ENCODE measurements at regions not wholly inside any gene's neighbourhood (a gene's known extent, or its start where the extent isn't known, plus 50 kb on each side); places are given as distances from the start of the nearest gene placed in this dataset.

GRCh38 chr9:109969573-109970237, 189.7 kb downstream of the PALM2AKAP2 start:
- Histone ChIP-seq H3K9ac (ENCODE audit: low read length) (peak overlapping the region; percentile 54; the same call in 1 of the 2 replicates), H3K27ac (ENCODE audit: low read depth, low read length, poor library complexity, severe bottlenecking) (peak overlapping the region; percentile 96), H3K36me3 (ENCODE audit: insufficient read depth, low read length) (no peaks in the 10 kb centered on the region), H3K79me2 (ENCODE audit: insufficient read depth, low read length) (no peaks in the 10 kb centered on the region), H3K4me1 (ENCODE audit: insufficient read depth, low read length, severe bottlenecking) (peaks cover 97% of the 10 kb centered on the region), H4K20me1 (ENCODE audit: insufficient read depth, low read length) (no peaks in the 10 kb centered on the region), H3K4me2 (ENCODE audit: low read length) (peak overlapping the region; percentile 74; the same call in 1 of the 2 replicates), H3K9me3 (ENCODE audit: low read length) (no peaks in the 10 kb centered on the region), H3K27me3 (ENCODE audit: insufficient read depth, low read length) (no peaks in the 10 kb centered on the region), H3F3A (ENCODE audit: insufficient read depth, low read length) (peaks cover 8% of the 10 kb centered on the region; the same call in 1 of the 2 replicates), H3K4me3 (ENCODE audit: low read depth, low read length, poor library complexity, severe bottlenecking) (no peak overlapping the region), H2AFZ (ENCODE audit: low read length) (no peak overlapping the region), H3K9me2 (ENCODE audit: low read depth, low read length) (no peaks in the 10 kb centered on the region)
- no peak for TF ChIP-seq CTCF (IDR thresholded peaks at IDR 0.05; ENCODE audit: low read length)
- TF ChIP-seq EZH2 (IDR thresholded peaks at IDR 0.05; ENCODE audit: borderline replicate concordance, low read length), result no peak

- Histone ChIP-seq H3K4me1 (ENCODE audit: insufficient read depth, low read length, severe bottlenecking) (peaks cover 90% of the 10 kb centered on the region), H3K27ac (ENCODE audit: low read depth, low read length, poor library complexity, severe bottlenecking) (peak overlapping the region; percentile 96), H2AFZ (ENCODE audit: low read length) (no peak overlapping the region), H4K20me1 (ENCODE audit: insufficient read depth, low read length) (no peaks in the 10 kb centered on the region), H3K9me2 (ENCODE audit: low read depth, low read length) (no peaks in the 10 kb centered on the region), H3K27me3 (ENCODE audit: insufficient read depth, low read length) (no peaks in the 10 kb centered on the region), H3K36me3 (ENCODE audit: insufficient read depth, low read length) (no peaks in the 10 kb centered on the region), H3K79me2 (ENCODE audit: insufficient read depth, low read length) (no peaks in the 10 kb centered on the region), H3K4me3 (ENCODE audit: low read depth, low read length, poor library complexity, severe bottlenecking) (no peak overlapping the region), H3K4me2 (ENCODE audit: low read length) (no peak overlapping the region), H3K9ac (ENCODE audit: low read length) (no peak overlapping the region; the same call in 1 of the 2 replicates), H3K9me3 (ENCODE audit: low read length) (no peaks in the 10 kb centered on the region), H3F3A (ENCODE audit: insufficient read depth, low read length) (peaks cover 8% of the 10 kb centered on the region; the same call in 1 of the 2 replicates)
- TF ChIP-seq CTCF (IDR thresholded peaks at IDR 0.05; ENCODE audit: low read length) (no peak), EZH2 (IDR thresholded peaks at IDR 0.05; ENCODE audit: borderline replicate concordance, low read length) (no peak)
Observed at GRCh38 chr9:109971226-109971625, 191.2 kb downstream of the PALM2AKAP2 start.

GRCh38 chr9:109972026-109972882, 192.3 kb downstream of the PALM2AKAP2 start:
- TF ChIP-seq EZH2 (IDR thresholded peaks at IDR 0.05; ENCODE audit: borderline replicate concordance, low read length) (no peak), CTCF (IDR thresholded peaks at IDR 0.05; ENCODE audit: low read length) (peak; percentile 77)
- peaks cover 8% of the 10 kb centered on the region; the same call in 1 of the 2 replicates for H3F3A ChIP-seq (ENCODE audit: insufficient read depth, low read length)
- H3K9ac ChIP-seq (ENCODE audit: low read length), result peak overlapping the region; percentile 17
- no peaks in the 10 kb centered on the region for H4K20me1 ChIP-seq (ENCODE audit: insufficient read depth, low read length)
- H2AFZ ChIP-seq (ENCODE audit: low read length), result no peak overlapping the region
- no peaks in the 10 kb centered on the region for H3K79me2 ChIP-seq (ENCODE audit: insufficient read depth, low read length)
- peaks cover 85% of the 10 kb centered on the region for H3K4me1 ChIP-seq (ENCODE audit: insufficient read depth, low read length, severe bottlenecking)
- peak overlapping the region; percentile 96 for H3K27ac ChIP-seq (ENCODE audit: low read depth, low read length, poor library complexity, severe bottlenecking)
- H3K4me3 ChIP-seq (ENCODE audit: low read depth, low read length, poor library complexity, severe bottlenecking), result no peak overlapping the region
- H3K9me2 ChIP-seq (ENCODE audit: low read depth, low read length), result no peaks in the 10 kb centered on the region
- no peaks in the 10 kb centered on the region for H3K27me3 ChIP-seq (ENCODE audit: insufficient read depth, low read length)
- no peaks in the 10 kb centered on the region for H3K9me3 ChIP-seq (ENCODE audit: low read length)
- peak overlapping the region; percentile 60 for H3K4me2 ChIP-seq (ENCODE audit: low read length)
- no peaks in the 10 kb centered on the region for H3K36me3 ChIP-seq (ENCODE audit: insufficient read depth, low read length)
